ENCODE measurements at regions not wholly inside any gene's neighbourhood (a gene's known extent, or its start where the extent isn't known, plus 50 kb on each side); places are given as distances from the start of the nearest gene placed in this dataset.

DNA sequence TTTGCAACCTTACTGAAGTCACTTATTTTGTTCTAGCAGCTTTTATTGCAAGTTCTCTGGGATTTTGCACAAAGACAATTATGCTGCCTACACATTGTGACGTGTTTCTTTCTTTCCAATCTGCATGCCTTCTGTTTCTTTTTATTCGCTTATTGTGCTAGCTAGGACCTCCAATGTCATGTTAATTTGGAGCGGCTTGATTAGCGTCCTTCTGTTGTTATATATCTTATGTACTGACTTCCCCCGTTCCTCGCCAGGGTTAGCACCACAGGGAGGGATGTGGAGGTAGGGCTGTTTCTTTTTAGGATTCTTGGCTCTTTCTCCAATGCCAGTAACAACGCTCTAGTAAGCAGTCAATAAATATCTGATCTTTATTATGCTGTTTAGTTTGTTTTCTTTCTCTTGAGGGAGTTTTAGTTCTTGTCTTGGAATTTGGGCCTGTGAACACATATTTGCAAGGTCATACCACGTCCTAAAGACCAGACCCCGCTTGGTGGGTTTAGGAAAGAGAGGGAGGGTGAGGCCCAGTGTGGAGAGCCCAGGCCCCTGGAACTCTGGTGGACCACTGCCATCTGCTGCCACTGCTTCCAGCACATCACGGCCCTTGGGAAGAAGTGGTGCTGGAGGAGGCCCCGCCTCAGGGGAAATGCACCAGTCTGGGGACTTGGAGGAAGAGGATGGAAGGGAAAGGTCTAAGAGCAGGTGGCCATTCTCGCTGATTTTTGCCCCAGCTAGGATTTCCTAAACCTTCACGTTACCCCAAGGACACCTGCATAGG lies 129.1 kb downstream of the TRIML1 start:
- Histone ChIP-seq H2AFZ (ENCODE audit: low read depth, low read length) (no peak overlapping the region), H3K4me3 (ENCODE audit: low read length) (no peak overlapping the region), H3K79me2 (ENCODE audit: low read length) (no peaks in the 10 kb centered on the region), H3K9me3 (ENCODE audit: insufficient read depth, low read length) (no peaks in the 10 kb centered on the region), H3K9ac (ENCODE audit: low read length) (no peak overlapping the region), H4K20me1 (ENCODE audit: insufficient read depth, low read length) (no peaks in the 10 kb centered on the region), H3K27me3 (ENCODE audit: low read depth, low read length) (no peaks in the 10 kb centered on the region), H3K4me1 (ENCODE audit: low read length) (no peaks in the 10 kb centered on the region), H3K4me2 (ENCODE audit: low read length) (no peak overlapping the region), H3K27ac (ENCODE audit: low read length) (no peak overlapping the region), H3K36me3 (replicated peaks; ENCODE audit: low read depth, low read length) (no peaks in the 10 kb centered on the region)
- TF ChIP-seq EZH2phosphoT487 (IDR thresholded peaks at IDR 0.05; ENCODE audit: low read depth) = no peak

DNA sequence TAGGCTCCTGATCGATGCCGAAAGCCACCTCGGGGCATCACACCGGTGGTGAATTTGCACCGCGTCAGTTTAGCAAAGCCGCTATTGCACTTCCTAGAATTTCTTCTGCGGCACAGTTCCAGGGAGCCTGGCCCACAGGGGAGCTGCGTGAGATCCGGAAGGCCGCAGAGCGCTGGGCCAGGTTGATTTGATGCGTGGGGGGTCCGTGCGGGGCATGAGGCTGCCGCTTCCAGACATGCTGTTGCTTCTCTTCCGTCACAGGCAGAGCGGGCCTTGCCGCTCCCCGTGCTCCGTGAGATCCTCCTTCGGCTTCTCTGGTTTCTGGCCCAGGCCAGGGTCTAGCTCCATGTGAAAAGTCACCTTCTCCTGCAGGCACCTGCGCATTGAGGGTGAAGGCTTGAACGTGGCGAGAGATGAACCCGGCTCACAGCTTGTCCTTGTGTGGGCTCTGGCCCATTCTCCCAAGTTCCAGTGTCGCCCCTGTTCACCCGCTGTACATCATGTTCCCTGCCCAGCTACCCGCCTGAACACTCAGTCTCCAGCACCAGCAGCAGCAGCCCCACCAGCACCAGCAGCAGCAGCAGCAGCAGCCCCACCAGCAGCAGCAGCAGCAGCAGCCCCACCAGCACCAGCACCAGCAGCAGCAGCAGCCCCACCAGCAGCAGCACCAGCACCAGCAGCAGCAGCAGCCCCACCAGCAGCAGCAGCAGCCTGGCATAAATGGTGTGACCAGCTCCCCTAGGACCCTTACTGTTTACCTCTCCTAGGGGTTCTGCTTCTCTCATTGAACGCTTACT lies 131.2 kb downstream of the TRIML1 start:
- Histone ChIP-seq H3K4me1 (ENCODE audit: low read length) (no peaks in the 10 kb centered on the region), H3K9me3 (ENCODE audit: insufficient read depth, low read length) (no peaks in the 10 kb centered on the region), H3K4me2 (ENCODE audit: low read length) (no peak overlapping the region), H3K27me3 (ENCODE audit: low read depth, low read length) (no peaks in the 10 kb centered on the region), H3K27ac (ENCODE audit: low read length) (no peak overlapping the region), H2AFZ (ENCODE audit: low read depth, low read length) (no peak overlapping the region), H3K4me3 (ENCODE audit: low read length) (no peak overlapping the region), H3K9ac (ENCODE audit: low read length) (no peak overlapping the region), H3K79me2 (ENCODE audit: low read length) (no peaks in the 10 kb centered on the region), H4K20me1 (ENCODE audit: insufficient read depth, low read length) (no peaks in the 10 kb centered on the region), H3K36me3 (replicated peaks; ENCODE audit: low read depth, low read length) (no peaks in the 10 kb centered on the region)
- TF ChIP-seq, protein P1, sequence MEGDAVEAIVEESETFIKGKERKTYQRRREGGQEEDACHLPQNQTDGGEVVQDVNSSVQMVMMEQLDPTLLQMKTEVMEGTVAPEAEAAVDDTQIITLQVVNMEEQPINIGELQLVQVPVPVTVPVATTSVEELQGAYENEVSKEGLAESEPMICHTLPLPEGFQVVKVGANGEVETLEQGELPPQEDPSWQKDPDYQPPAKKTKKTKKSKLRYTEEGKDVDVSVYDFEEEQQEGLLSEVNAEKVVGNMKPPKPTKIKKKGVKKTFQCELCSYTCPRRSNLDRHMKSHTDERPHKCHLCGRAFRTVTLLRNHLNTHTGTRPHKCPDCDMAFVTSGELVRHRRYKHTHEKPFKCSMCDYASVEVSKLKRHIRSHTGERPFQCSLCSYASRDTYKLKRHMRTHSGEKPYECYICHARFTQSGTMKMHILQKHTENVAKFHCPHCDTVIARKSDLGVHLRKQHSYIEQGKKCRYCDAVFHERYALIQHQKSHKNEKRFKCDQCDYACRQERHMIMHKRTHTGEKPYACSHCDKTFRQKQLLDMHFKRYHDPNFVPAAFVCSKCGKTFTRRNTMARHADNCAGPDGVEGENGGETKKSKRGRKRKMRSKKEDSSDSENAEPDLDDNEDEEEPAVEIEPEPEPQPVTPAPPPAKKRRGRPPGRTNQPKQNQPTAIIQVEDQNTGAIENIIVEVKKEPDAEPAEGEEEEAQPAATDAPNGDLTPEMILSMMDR (IDR thresholded peaks at IDR 0.05; ENCODE audit: low read depth, low read length) = no peak
- no peak for TF ChIP-seq EZH2phosphoT487 (IDR thresholded peaks at IDR 0.05; ENCODE audit: low read depth)

DNA sequence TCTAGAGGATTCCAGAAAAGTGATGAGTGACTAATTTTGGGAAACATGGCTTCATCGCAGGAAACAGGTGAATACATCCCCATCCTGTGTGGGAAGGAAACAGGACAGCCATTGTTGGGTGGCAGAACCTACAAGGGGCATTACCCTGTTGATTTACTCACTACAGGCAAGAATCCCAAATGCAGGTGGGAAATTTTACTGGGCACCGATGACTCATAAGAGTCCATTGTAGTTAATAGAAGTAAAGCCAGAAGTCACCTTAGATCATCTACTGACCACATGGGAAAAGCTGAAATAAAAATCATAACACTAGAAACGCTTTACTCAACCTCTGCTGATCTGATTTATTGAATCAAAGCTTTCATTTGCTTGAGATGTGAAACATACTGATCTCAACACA lies 136.4 kb downstream of the TRIML1 start:
- no peaks in the 10 kb centered on the region for H3K79me2 ChIP-seq (ENCODE audit: low read length)
- TF ChIP-seq EZH2phosphoT487 (IDR thresholded peaks at IDR 0.05; ENCODE audit: low read depth) = no peak
- TF ChIP-seq, protein P1 (IDR thresholded peaks at IDR 0.05; ENCODE audit: low read depth, low read length) = no peak
- H4K20me1 ChIP-seq (ENCODE audit: insufficient read depth, low read length) = no peaks in the 10 kb centered on the region
- no peak overlapping the region for H3K9ac ChIP-seq (ENCODE audit: low read length)
- no peak overlapping the region for H3K4me3 ChIP-seq (ENCODE audit: low read length)
- no peaks in the 10 kb centered on the region for H3K27me3 ChIP-seq (ENCODE audit: low read depth, low read length)
- H3K9me3 ChIP-seq (ENCODE audit: insufficient read depth, low read length) = no peaks in the 10 kb centered on the region
- H3K4me2 ChIP-seq (ENCODE audit: low read length) = no peak overlapping the region
- no peak overlapping the region for H2AFZ ChIP-seq (ENCODE audit: low read depth, low read length)
- H3K36me3 ChIP-seq (replicated peaks; ENCODE audit: low read depth, low read length) = no peaks in the 10 kb centered on the region
- H3K27ac ChIP-seq (ENCODE audit: low read length) = no peak overlapping the region
- H3K4me1 ChIP-seq (ENCODE audit: low read length) = no peaks in the 10 kb centered on the region

DNA sequence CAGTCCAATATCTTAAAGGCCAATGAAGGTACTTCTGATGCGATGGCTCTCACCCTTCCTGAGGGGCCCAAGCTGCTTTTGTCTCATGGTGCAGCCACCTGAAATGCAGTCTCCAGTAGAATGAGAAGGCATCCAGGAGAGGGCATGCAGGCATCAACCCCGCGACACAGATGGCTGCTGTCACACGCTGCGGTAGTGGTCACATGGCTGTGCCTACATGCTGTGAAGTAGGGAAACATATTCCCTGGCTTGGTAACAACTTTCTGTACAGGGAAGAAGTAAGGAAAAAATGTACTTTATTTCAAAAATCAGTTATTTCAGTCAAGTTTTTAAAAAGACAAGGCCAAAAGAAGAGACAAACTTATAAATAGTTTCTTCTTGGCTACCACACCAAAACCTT lies 139.9 kb downstream of the TRIML1 start:
- Histone ChIP-seq H3K27me3 (ENCODE audit: low read depth, low read length) (no peaks in the 10 kb centered on the region), H3K9ac (ENCODE audit: low read length) (no peak overlapping the region), H3K4me3 (ENCODE audit: low read length) (no peak overlapping the region), H2AFZ (ENCODE audit: low read depth, low read length) (no peak overlapping the region), H3K36me3 (replicated peaks; ENCODE audit: low read depth, low read length) (no peaks in the 10 kb centered on the region), H3K4me1 (ENCODE audit: low read length) (no peaks in the 10 kb centered on the region), H3K27ac (ENCODE audit: low read length) (no peak overlapping the region), H3K9me3 (ENCODE audit: insufficient read depth, low read length) (no peaks in the 10 kb centered on the region), H4K20me1 (ENCODE audit: insufficient read depth, low read length) (no peaks in the 10 kb centered on the region), H3K79me2 (ENCODE audit: low read length) (no peaks in the 10 kb centered on the region), H3K4me2 (ENCODE audit: low read length) (no peak overlapping the region)
- TF ChIP-seq, protein P1 (IDR thresholded peaks at IDR 0.05; ENCODE audit: low read depth, low read length) = no peak
- no peak for TF ChIP-seq EZH2phosphoT487 (IDR thresholded peaks at IDR 0.05; ENCODE audit: low read depth)
